Smooth muscle cell (in vitro differentiated cells): ENCODE measurements at regions not wholly inside any gene's neighbourhood (a gene's known extent, or its start where the extent isn't known, plus 50 kb on each side); places are given as distances from the start of the nearest gene placed in this dataset.

Experiments
- DNase-seq: peaks from one replicate; lab custom pipeline; 2025; ENCODE audit not compliant: unreplicated experiment; lab: John Stamatoyannopoulos, UW
- H2AFZ ChIP-seq: fragments of 200-600 bp; sonication (generic); 2 replicates; pipeline ENCODE4 v1.6.0; 2016; ENCODE audit warnings: antibody characterized with exemption, low read depth, mild to moderate bottlenecking
- H3F3A ChIP-seq: fragments of 200-600 bp; sonication (generic); 2 replicates; pipeline ENCODE4 v1.6.0; 2017; ENCODE audit warnings: antibody characterized with exemption, low read depth
- H3K27ac ChIP-seq: fragments of 200-600 bp; sonication (generic); 2 replicates; pipeline ENCODE4 v1.5.1; 2016; ENCODE audit warnings: low read depth, mild to moderate bottlenecking
- H3K27me3 ChIP-seq: fragments of 200-600 bp; sonication (generic); 2 replicates; pipeline ENCODE4 v1.6.1; 2016; ENCODE audit warnings: low read depth, mild to moderate bottlenecking
- H3K36me3 ChIP-seq: fragments of 200-600 bp; sonication (generic); 2 replicates; pipeline ENCODE4 v1.5.1; 2016; ENCODE audit warnings: low read depth
- H3K4me1 ChIP-seq: fragments of 200-600 bp; sonication (generic); 2 replicates; pipeline ENCODE4 v1.5.1; 2016; ENCODE audit warnings: low read depth
- H3K4me2 ChIP-seq: fragments of 200-600 bp; sonication (generic); 2 replicates; pipeline ENCODE4 v1.6.0; 2016; ENCODE audit warnings: mild to moderate bottlenecking
- H3K4me3 ChIP-seq: fragments of 200-600 bp; sonication (generic); 2 replicates; pipeline ENCODE4 v1.5.1; 2016; ENCODE audit warnings: mild to moderate bottlenecking
- H3K79me2 ChIP-seq: fragments of 200-600 bp; sonication (generic); 2 replicates; pipeline ENCODE4 v1.6.0; 2016; ENCODE audit warnings: low read depth, mild to moderate bottlenecking
- H3K9ac ChIP-seq: fragments of 200-600 bp; sonication (generic); 2 replicates; pipeline ENCODE4 v1.6.0; 2016; ENCODE audit warnings: low read depth
- H3K9me3 ChIP-seq: fragments of 200-600 bp; sonication (generic); replicated peaks from 2 replicates; pipeline ENCODE4 v1.5.1; 2016; ENCODE audit warnings: low read depth
- H4K20me1 ChIP-seq: fragments of 200-600 bp; sonication (generic); 2 replicates; pipeline ENCODE4 v1.6.0; 2016; ENCODE audit warnings: low read depth
- WGBS: methylation state at CpG from one replicate; pipeline ENCODE4 v1.1.7; 2016; ENCODE audit warnings: low lambda C conversion rate; 5-methylcytosine and 5-hydroxymethylcytosine counted together
- TF ChIP-seq, protein P1 (sequence below): fragments of 200-600 bp; sonication (generic); IDR thresholded peaks from 2 replicates; pipeline ENCODE4 v1.5.1; 2017; ENCODE audit warnings: borderline replicate concordance, mild to moderate bottlenecking, antibody characterized with exemption; ENCODE audit not compliant: insufficient read depth, poor library complexity, severe bottlenecking

DNA sequence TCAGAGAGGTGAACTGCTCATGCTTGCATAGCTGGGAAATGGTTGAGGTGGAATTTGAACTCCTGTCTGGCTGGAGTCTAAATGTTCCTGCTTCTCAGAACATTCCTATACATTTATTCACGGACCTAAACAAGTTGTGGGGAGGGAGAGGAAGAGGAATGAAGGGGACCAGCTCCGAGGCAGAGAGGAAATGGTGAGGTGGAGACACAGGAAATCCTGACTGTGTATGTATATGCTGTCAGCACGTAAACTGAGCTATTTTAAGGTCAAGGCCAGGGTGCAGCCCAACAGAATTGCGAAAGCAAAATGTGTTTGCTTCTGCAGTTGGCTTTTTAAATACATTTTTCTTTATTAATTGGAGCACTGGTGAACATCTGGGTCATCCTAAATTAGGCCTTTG, 74.1 kb upstream of the POMGNT2 start:
- TF ChIP-seq, protein P1, sequence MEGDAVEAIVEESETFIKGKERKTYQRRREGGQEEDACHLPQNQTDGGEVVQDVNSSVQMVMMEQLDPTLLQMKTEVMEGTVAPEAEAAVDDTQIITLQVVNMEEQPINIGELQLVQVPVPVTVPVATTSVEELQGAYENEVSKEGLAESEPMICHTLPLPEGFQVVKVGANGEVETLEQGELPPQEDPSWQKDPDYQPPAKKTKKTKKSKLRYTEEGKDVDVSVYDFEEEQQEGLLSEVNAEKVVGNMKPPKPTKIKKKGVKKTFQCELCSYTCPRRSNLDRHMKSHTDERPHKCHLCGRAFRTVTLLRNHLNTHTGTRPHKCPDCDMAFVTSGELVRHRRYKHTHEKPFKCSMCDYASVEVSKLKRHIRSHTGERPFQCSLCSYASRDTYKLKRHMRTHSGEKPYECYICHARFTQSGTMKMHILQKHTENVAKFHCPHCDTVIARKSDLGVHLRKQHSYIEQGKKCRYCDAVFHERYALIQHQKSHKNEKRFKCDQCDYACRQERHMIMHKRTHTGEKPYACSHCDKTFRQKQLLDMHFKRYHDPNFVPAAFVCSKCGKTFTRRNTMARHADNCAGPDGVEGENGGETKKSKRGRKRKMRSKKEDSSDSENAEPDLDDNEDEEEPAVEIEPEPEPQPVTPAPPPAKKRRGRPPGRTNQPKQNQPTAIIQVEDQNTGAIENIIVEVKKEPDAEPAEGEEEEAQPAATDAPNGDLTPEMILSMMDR: no peak

DNA sequence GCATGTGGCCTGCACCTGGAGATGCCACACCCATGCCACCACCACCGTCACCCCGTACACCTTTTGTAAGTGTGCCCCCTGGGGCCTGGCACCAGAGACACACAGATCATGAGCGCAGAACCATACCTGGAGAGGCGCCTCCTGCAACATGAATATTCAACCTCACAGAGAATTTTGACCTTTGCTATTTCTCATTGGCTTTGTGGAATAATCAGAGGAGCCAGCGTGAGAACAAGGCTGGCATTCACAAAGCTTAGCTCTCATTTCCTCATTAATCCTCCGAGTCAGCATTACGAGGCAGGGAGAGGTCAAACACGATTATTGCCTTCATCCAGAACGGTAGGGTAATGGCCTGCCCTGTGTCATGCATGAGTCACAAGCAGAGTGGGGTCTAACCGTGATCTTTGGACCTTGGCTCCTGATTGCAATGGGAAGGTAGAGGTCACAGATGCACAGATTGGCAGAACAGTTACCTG, 73.0 kb upstream of the POMGNT2 start:
- 51% methylated on average over 10 of the region's 10 CpGs for WGBS
- Histone ChIP-seq H3K4me1 (no peaks in the 10 kb centered on the region), H3K36me3 (no peaks in the 10 kb centered on the region), H3K4me3 (no peak overlapping the region), H3K9ac (no peak overlapping the region), H3K9me3 (no peaks in the 10 kb centered on the region), H3K27ac (no peak overlapping the region), H3K27me3 (no peaks in the 10 kb centered on the region), H4K20me1 (no peaks in the 10 kb centered on the region), H3K4me2 (no peak overlapping the region), H3F3A (no peaks in the 10 kb centered on the region), H2AFZ (no peak overlapping the region), H3K79me2 (no peaks in the 10 kb centered on the region)
- DNase-seq: no peak
- TF ChIP-seq, protein P1: no peak

More for the DNA sequence above, 74.1 kb upstream of the POMGNT2 start:
- Histone ChIP-seq H3K9ac (no peak overlapping the region), H3K36me3 (no peaks in the 10 kb centered on the region), H3K4me2 (peak overlapping the region; percentile 6), H3K27ac (peak overlapping the region; percentile 1), H3K27me3 (no peaks in the 10 kb centered on the region), H3K4me3 (no peak overlapping the region), H4K20me1 (no peaks in the 10 kb centered on the region), H2AFZ (peak overlapping the region; percentile 20), H3F3A (no peaks in the 10 kb centered on the region), H3K79me2 (no peaks in the 10 kb centered on the region), H3K9me3 (no peaks in the 10 kb centered on the region), H3K4me1 (no peaks in the 10 kb centered on the region)
- no peak for DNase-seq
- 23% methylated on average over 4 of the region's 4 CpGs for WGBS

DNA sequence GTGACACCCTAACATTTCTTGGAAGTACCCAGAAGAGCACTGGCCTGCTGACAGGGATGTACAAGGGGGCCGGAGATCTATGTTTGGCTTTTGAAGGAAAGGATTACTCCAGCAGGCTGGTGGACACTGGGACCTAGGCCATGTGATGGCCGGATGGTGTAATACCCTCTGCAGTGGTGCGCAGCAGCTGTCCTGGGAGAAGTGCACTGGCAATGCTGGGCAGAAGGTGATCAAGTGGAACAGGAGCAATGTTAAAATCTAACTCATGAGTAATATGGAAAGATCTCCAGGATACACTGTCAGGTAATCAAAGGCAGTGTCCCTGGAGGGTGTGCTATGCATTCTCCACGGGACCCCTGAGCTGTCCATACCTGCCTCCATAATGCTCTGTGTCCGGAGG, 71.2 kb upstream of the POMGNT2 start:
- 92% methylated on average over 5 of the region's 5 CpGs for WGBS
- H3K4me3 ChIP-seq: no peak overlapping the region
- H3F3A ChIP-seq: no peaks in the 10 kb centered on the region
- no peaks in the 10 kb centered on the region for H3K9me3 ChIP-seq
- no peaks in the 10 kb centered on the region for H3K27me3 ChIP-seq
- no peak overlapping the region for H2AFZ ChIP-seq
- H4K20me1 ChIP-seq: no peaks in the 10 kb centered on the region
- no peak for DNase-seq
- no peaks in the 10 kb centered on the region for H3K79me2 ChIP-seq
- no peak overlapping the region for H3K9ac ChIP-seq
- H3K36me3 ChIP-seq: no peaks in the 10 kb centered on the region
- no peak overlapping the region for H3K27ac ChIP-seq
- H3K4me2 ChIP-seq: no peak overlapping the region
- TF ChIP-seq, protein P1: no peak
- H3K4me1 ChIP-seq: no peaks in the 10 kb centered on the region

DNA sequence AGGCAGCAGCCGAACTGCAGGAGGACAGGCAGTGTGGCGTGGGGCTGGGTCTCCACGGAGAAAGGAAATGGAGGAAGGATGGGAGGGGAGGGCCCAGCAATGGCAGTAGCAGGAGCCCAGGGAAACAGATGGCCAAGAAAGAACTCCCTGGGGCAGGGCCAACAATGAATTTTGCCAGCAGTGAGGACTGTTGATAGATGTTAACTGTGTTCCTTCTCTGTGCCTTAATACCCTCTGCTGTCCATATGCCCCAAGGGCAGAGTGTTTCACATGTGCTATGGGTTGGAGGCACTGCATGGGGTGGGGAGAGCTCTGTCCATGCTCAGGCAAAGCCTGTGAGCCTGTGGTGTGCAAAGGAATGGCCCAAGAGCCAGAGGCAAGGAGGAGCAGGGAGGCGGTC, 70.8 kb upstream of the POMGNT2 start:
- Histone ChIP-seq H3F3A (no peaks in the 10 kb centered on the region), H3K4me1 (no peaks in the 10 kb centered on the region), H3K4me2 (no peak overlapping the region), H3K9ac (no peak overlapping the region), H3K79me2 (no peaks in the 10 kb centered on the region), H2AFZ (no peak overlapping the region), H3K27me3 (no peaks in the 10 kb centered on the region), H3K36me3 (no peaks in the 10 kb centered on the region), H3K27ac (no peak overlapping the region), H4K20me1 (no peaks in the 10 kb centered on the region), H3K4me3 (no peak overlapping the region), H3K9me3 (no peaks in the 10 kb centered on the region)
- WGBS: 93% methylated on average over 4 of the region's 4 CpGs
- TF ChIP-seq, protein P1: no peak
- no peak for DNase-seq
